Stomach smooth muscle (tissue), 2 donors: ENCODE measurements at regions not wholly inside any gene's neighbourhood (a gene's known extent, or its start where the extent isn't known, plus 50 kb on each side); places are given as distances from the start of the nearest gene placed in this dataset.
A peak's percentile ranks its signal among the peaks of the same experiment; 100 is the strongest.
"Not testable (repeated sequence)": the region's sequence is repeated elsewhere in the genome, so short reads cannot be mapped to it uniquely, and the experiment has no call there.

ENCODE experiments used
- H3K27ac ChIP-seq: one replicate; pipeline ENCODE4 v1.7.0; 2013; ENCODE audit warnings: mild to moderate bottlenecking, low read length, inconsistent platforms
- H3K27me3 ChIP-seq, 2 donors: one replicate each; pipeline ENCODE4 v1.7.0; 2013; ENCODE audit warnings: low read length in 2 of 2; ENCODE audit not compliant: insufficient read depth in 2 of 2, control insufficient read depth in 1 of 2
- H3K36me3 ChIP-seq, 2 donors: one replicate each; pipeline ENCODE4 v1.7.0; 2013; ENCODE audit warnings: low read length in 2 of 2; ENCODE audit not compliant: control insufficient read depth in 2 of 2, insufficient read depth in 2 of 2
- H3K4me1 ChIP-seq: one replicate; pipeline ENCODE4 v1.7.0; 2013; ENCODE audit warnings: low read length; ENCODE audit not compliant: control insufficient read depth, insufficient read depth
- H3K4me3 ChIP-seq, 2 donors: one replicate each; pipeline ENCODE4 v1.7.0; 2013; ENCODE audit warnings: low read length in 2 of 2
- H3K9ac ChIP-seq, 2 donors: one replicate each; pipeline ENCODE4 v1.7.0; 2013; ENCODE audit warnings: low read length in 2 of 2, mild to moderate bottlenecking in 1 of 2
- H3K9me3 ChIP-seq, 2 donors: one replicate each; pipeline ENCODE4 v1.7.0; 2013; ENCODE audit warnings: low read length in 2 of 2; ENCODE audit not compliant: control insufficient read depth in 2 of 2
- donor health status: healthy.
- donor health status: Pancreatic carcinoma.

DNA sequence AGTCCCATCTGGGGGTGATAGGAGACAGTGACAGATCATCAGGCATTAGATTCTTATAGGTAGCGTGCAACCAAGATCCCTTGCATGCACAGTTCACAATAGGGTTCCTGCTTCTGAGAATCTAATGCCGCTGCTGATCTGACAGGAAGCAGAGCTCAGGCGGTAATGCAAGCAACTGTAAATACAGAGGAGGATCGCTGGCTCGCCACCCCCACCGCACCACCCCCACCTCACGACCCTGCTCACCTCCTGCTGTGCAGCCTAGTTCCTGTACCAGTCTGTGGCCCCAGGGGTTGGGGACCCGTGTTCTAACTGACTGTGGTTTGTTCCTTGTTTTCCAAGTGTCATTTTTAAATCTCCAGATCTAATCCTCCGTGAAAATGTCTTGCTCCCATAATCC, 89.0 kb upstream of the MAPK10 start:
- peak overlapping the region in 1 of 2 donors; percentile 66 for H3K4me3 ChIP-seq
- peaks cover 15% of the 10 kb centered on the region for H3K4me1 ChIP-seq
- no peaks in the 10 kb centered on the region for H3K9me3 ChIP-seq
- H3K36me3 ChIP-seq: no peaks in the 10 kb centered on the region
- H3K27me3 ChIP-seq: no peaks in the 10 kb centered on the region
- no peak overlapping the region for H3K27ac ChIP-seq
- H3K9ac ChIP-seq: no peak overlapping the region

DNA sequence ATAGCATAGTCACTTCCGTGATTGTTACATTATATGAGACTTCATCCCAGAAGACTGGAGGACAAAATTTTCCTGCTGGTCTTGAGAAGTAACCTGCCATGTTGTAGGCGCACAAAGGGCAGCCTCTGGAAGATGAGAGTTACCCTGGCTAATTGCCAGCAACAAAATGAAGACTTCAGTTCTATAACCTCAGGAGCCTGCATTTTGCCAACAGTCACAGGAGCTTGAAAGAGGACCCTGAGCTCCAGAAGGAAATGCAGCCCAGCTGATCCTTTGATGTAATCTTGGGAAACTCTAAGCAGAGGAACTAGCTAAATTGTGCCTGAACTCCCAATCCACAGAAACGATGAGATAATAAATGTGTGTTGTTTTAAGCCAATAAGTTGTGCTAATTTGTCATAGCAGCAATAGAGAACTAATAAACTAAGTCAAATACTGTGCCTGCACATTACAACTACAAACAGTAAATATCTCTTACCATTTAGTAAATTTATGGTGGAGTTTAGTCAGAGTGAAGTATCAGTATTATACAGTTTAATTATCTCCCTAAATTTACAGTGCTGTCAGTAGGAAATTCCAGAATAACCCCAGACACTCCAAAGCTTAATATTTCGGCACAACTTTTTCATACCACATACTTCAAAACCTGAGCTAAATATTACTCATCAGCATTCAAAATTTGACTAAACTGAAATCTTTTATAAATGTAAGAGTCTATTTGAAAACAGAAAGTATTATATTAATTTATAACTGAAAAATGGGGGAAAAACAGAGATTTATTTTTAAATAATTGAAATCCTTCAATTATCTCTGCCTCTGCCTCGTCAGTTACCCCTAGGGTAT, 90.1 kb upstream of the MAPK10 start:
- H3K27ac ChIP-seq: peak overlapping the region; percentile 19
- H3K27me3 ChIP-seq: no peaks in the 10 kb centered on the region
- no peak overlapping the region for H3K9ac ChIP-seq
- no peaks in the 10 kb centered on the region for H3K36me3 ChIP-seq
- peaks cover 16% of the 10 kb centered on the region for H3K4me1 ChIP-seq
- H3K4me3 ChIP-seq: no peak overlapping the region
- H3K9me3 ChIP-seq: no peaks in the 10 kb centered on the region

DNA sequence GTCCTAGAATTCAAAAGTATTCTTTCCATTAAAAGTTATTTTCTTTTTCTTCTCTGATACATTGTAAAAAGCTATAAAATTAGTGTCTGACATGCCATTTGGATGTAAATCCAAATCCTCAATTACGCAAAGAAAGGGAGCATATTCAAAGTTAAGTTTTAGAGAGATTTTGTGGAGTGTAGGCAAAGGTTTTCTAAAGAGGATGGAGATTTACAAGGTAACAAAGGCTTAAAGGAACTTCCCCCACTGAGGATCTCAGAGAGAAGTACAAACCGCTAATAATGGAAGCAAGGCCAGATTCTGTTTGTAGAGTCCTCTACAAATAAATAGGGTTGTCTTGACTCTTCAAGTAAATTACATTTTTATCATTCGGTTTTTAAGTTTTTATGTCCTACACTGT, 91.0 kb upstream of the MAPK10 start:
- H3K27me3 ChIP-seq: no peaks in the 10 kb centered on the region
- H3K9ac ChIP-seq: no peak overlapping the region
- no peaks in the 10 kb centered on the region for H3K36me3 ChIP-seq
- H3K4me3 ChIP-seq: no peak overlapping the region
- no peaks in the 10 kb centered on the region for H3K9me3 ChIP-seq
- peaks cover 16% of the 10 kb centered on the region for H3K4me1 ChIP-seq
- H3K27ac ChIP-seq: peak overlapping the region; percentile 19

DNA sequence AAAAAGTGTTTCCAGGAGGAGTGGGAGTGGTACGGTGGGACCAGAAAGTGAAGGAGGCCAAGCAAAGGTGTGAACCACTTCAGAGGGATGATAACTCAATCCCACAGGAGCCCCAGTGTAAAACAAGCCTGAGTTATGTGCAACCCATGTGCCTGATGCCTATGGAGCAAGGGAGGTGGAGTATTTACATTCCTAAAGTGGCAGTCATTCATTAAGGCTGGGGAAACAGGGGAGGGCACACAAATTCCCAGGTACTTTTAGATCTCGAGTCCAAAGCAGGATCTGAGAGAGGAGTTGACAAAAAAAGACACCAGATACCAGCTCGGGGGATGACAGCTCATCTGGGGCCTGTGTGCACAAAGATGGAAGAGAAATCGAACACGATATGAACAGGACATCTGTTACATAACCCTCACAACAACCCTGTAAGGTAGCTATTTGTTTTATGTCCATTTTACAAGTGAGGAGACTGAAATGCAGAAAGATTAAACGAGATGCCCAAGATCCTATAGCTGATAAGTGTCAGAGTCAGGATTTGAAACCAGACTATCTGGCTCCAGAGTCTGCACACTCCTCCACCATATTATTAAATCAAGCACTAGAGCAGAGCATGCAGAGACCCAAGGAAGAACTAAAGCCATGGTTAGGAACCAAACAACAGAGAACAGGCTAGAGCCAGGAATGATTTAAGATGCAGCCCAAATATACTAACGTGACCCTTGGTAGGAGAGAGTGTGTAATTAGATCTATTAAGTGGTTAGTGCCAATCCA, 91.9 kb upstream of the MAPK10 start:
- Histone ChIP-seq H3K9ac (peak overlapping the region in 1 of 2 donors; percentile 81), H3K4me3 (peak overlapping the region; percentile 3 to 87), H3K27me3 (no peaks in the 10 kb centered on the region), H3K4me1 (peaks cover 16% of the 10 kb centered on the region), H3K27ac (peak overlapping the region; percentile 87), H3K36me3 (no peaks in the 10 kb centered on the region), H3K9me3 (no peaks in the 10 kb centered on the region)

DNA sequence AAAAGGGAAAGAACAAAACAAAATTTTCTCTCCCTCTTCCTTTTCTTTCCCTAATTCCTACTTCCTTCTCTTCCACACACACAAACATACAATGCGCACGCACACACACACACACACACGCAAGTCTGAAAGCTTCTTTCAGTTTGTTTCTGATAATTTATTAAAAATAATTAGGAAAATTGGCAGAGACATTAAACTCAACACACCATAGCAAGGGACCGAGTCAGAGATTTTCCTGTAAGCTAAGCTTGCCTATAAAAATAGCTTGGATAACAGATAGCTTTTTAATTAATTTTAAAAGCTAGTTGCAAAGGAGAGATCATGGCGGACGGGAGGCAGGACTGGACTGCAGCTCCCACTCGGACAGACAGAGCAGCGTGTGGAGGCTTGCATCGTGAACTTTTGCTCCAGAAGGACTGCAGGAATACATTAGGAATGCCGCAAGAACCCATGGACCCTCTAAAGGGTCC, 92.6 kb upstream of the MAPK10 start:
- Histone ChIP-seq H3K9me3 (no peaks in the 10 kb centered on the region), H3K4me3 (peak overlapping the region; percentile 36 to 87), H3K9ac (peak overlapping the region; percentile 28 to 81), H3K36me3 (no peaks in the 10 kb centered on the region), H3K27ac (peak overlapping the region; percentile 87), H3K4me1 (peaks cover 16% of the 10 kb centered on the region), H3K27me3 (no peaks in the 10 kb centered on the region)

DNA sequence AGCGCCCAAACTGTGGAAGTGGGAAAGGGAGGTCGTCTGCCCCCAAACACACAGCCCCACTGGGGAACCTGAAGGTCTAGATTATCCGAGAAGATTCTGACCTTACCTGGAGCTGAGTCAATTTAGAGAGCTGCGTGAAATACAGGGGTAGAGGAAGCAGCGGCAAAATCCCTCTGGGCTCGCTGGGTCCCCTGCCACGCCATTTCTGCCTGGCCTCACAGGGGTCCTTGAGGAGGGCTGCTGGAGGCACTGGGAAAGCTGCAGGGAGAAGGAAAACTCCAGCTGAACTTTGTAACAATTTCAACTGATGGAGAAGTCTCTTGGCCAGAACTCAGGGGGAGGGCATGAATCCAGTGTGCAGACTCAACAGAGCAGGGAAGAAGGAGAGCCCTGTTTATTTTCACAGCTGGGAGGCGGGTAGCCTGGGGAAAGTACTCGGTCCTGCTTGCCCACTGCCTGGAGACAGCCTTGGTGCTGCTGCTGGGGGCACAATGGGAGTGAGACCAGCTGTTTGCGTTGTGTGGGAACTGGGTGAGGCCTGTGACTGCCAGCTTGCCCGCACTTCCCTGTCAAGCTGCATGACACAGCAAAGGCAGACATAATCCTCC, 93.2 kb upstream of the MAPK10 start:
- Histone ChIP-seq H3K27ac (peak overlapping the region; percentile 87), H3K9ac (peak overlapping the region; percentile 28 to 81), H3K9me3 (no peaks in the 10 kb centered on the region), H3K27me3 (no peaks in the 10 kb centered on the region), H3K4me1 (peaks cover 16% of the 10 kb centered on the region), H3K4me3 (peak overlapping the region; percentile 36 to 87), H3K36me3 (no peaks in the 10 kb centered on the region)

DNA sequence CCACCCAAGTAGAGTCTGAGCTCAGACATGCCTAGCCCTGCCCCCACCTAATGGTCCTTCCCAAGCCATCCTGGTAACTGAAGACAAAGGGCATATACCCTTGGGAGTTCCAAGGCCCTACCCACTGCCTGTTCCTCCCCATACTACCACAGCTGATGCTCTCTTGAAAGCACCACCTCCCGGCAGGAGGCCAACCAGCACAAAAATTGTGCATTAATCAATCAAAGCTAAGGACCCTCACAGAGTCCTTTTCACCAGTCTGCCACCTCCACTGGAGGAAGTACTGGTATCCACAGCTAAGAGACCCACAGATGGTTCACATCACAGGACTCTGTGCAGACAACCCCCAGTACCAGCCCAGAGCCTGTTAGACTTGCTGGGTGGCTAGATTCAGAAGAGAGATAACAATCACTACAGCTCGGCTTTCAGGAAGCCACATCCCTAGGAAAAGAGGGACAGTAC, 93.8 kb upstream of the MAPK10 start:
- H3K4me1 ChIP-seq: peaks cover 16% of the 10 kb centered on the region
- H3K4me3 ChIP-seq, H3K27ac ChIP-seq: not testable (repeated sequence)

DNA sequence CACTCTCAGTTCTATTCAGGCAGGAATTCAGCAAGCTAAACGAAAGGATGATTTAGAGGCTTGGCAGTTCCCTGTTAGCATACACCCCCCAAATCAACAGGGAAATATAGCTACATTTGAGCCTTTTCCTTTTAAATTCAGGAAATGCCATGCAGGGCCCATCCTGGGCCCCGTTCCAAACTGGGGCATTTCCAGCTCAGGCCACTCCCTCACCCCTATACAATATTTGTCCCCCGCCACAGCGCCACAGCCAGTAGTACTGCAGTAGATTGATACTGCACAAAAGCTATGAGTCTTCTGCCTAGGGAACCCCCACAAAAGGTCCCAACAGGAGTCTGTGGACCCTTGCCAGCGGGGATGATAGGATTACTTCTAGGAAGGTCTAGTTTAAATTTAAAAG, 102.0 kb upstream of the MAPK10 start:
- Histone ChIP-seq H3K27me3 (no peaks in the 10 kb centered on the region), H3K9ac (no peak overlapping the region), H3K4me3 (no peak overlapping the region), H3K4me1 (no peaks in the 10 kb centered on the region), H3K36me3 (no peaks in the 10 kb centered on the region), H3K27ac (no peak overlapping the region), H3K9me3 (no peaks in the 10 kb centered on the region)

More for the DNA sequence above, 93.8 kb upstream of the MAPK10 start:
- not testable (repeated sequence) for H3K9me3 ChIP-seq, H3K9ac ChIP-seq, H3K36me3 ChIP-seq, H3K27me3 ChIP-seq

DNA sequence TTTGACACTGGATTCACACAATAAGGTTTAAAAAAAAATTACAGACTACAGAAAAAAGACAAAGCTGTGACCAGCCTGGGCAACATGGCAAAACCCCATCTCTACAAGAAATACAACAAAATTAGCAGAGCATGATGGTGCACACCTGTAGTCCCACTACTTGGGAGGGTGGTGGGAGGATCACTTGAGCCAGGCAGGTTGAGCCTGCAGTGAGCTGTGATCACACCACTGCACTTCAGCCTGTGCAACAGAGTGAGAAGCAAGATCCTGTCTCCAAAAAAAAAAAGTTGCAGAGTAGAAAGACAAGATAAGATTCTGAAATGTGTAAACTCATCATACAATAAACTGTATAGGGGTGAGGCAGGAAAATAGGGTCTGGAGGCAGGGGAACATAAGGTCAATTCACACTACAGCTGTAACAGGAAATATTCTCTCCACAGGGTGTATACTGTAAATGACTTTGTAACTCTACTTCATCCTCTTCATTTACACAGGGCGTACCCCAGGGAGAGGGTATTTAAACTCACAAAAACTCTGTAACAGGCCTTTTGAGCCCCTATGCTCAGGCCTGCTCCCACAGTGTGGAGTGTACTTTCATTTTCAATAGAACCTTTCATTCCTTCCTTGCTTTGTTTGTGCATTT, 112.6 kb upstream of the MAPK10 start:
- H3K36me3 ChIP-seq: no peaks in the 10 kb centered on the region
- no peak overlapping the region for H3K27ac ChIP-seq
- no peaks in the 10 kb centered on the region for H3K4me1 ChIP-seq
- H3K9ac ChIP-seq: no peak overlapping the region
- H3K27me3 ChIP-seq: no peaks in the 10 kb centered on the region
- H3K4me3 ChIP-seq: no peak overlapping the region
- no peaks in the 10 kb centered on the region for H3K9me3 ChIP-seq

DNA sequence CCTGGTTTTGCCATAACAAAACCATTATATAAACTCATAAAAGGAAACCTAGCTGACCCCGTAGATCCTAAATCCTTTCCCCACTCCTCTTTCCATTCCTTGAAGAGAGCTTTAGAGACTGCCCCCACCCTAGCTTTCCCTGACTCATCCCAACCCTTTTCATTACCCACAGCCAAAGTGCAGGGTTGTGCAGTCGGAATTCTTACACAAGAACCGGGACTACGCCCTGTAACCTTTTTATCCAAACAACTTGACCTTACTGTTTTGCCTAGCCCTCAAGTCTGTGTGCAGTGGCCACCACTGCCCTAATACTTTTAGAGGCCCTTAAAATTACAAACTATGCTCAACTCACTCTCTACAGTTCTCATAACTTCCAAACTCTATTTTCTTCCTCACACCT, 116.0 kb upstream of the PTPN13 start:
- H3K36me3 ChIP-seq, H3K27ac ChIP-seq, H3K4me3 ChIP-seq, H3K27me3 ChIP-seq, H3K9me3 ChIP-seq, H3K4me1 ChIP-seq, H3K9ac ChIP-seq: not testable (repeated sequence)
